H9 (cell line): ENCODE measurements at regions not wholly inside any gene's neighbourhood (a gene's known extent, or its start where the extent isn't known, plus 50 kb on each side); places are given as distances from the start of the nearest gene placed in this dataset.

ENCODE experiments used
- DNase-seq: peaks from one replicate; pipeline ENCODE4 v3.0.0-alpha.2; 2017
- H2AFZ ChIP-seq: one replicate; pipeline ENCODE4 v1.6.1; 2013; ENCODE audit warnings: mild to moderate bottlenecking, low read length, control low read depth, moderate library complexity
- H2AK5ac ChIP-seq: 2 replicates; pipeline ENCODE4 v1.6.1; 2013; ENCODE audit warnings: low read length, control low read depth, mixed read lengths; ENCODE audit not compliant: insufficient read length
- H2BK120ac ChIP-seq: one replicate; pipeline ENCODE4 v1.6.1; 2013; ENCODE audit warnings: low read depth, mild to moderate bottlenecking, low read length, control low read depth, inconsistent platforms; ENCODE audit not compliant: poor library complexity, severe bottlenecking
- H2BK12ac ChIP-seq: 2 replicates; pipeline ENCODE4 v1.6.1; 2013; ENCODE audit warnings: low read length, control low read depth, mixed read lengths, low read depth; ENCODE audit not compliant: insufficient read length
- H2BK15ac ChIP-seq: 2 replicates; pipeline ENCODE4 v1.6.1; 2013; ENCODE audit warnings: low read depth, low read length, control low read depth
- H2BK20ac ChIP-seq: one replicate; pipeline ENCODE4 v1.6.1; 2013; ENCODE audit warnings: low read depth, mild to moderate bottlenecking, low read length, control low read depth, inconsistent platforms; ENCODE audit not compliant: poor library complexity, severe bottlenecking
- H2BK5ac ChIP-seq: 2 replicates; pipeline ENCODE4 v1.6.1; 2013; ENCODE audit warnings: low read length, control low read depth, mixed read lengths; ENCODE audit not compliant: insufficient read length
- H3K14ac ChIP-seq: 2 replicates; pipeline ENCODE4 v1.6.1; 2013; ENCODE audit warnings: low read length, control low read depth; ENCODE audit not compliant: insufficient read depth
- H3K18ac ChIP-seq: 2 replicates; pipeline ENCODE4 v1.6.1; 2013; ENCODE audit warnings: low read depth, mild to moderate bottlenecking, mixed read lengths, low read length, control low read depth; ENCODE audit not compliant: insufficient read length
- H3K23ac ChIP-seq: 2 replicates; pipeline ENCODE4 v1.6.1; 2013; ENCODE audit warnings: low read length, control low read depth, mixed read lengths, low read depth; ENCODE audit not compliant: insufficient read length
- H3K23me2 ChIP-seq: 2 replicates; pipeline ENCODE4 v1.6.1; 2013; ENCODE audit warnings: low read depth, mild to moderate bottlenecking, mixed read lengths, low read length, control low read depth; ENCODE audit not compliant: insufficient read length, poor library complexity, severe bottlenecking
- H3K27ac ChIP-seq: 2 replicates; pipeline ENCODE4 v1.5.1; 2013; ENCODE audit warnings: low read length, control low read depth, mixed read lengths, low read depth; ENCODE audit not compliant: insufficient read length
- H3K27me3 ChIP-seq: 2 replicates; pipeline ENCODE4 v1.6.1; 2013; ENCODE audit warnings: low read length, control low read depth, inconsistent platforms; ENCODE audit not compliant: insufficient read depth
- H3K4ac ChIP-seq: 2 replicates; pipeline ENCODE4 v1.6.1; 2013; ENCODE audit warnings: low read depth, mild to moderate bottlenecking, control low read depth, inconsistent platforms, low read length, moderate library complexity
- H3K4me1 ChIP-seq: 2 replicates; pipeline ENCODE4 v1.6.1; 2013; ENCODE audit warnings: low read length, control low read depth, inconsistent platforms; ENCODE audit not compliant: insufficient read depth
- H3K4me2 ChIP-seq: 2 replicates; pipeline ENCODE4 v1.6.1; 2013; ENCODE audit warnings: low read length, control low read depth, mixed read lengths; ENCODE audit not compliant: insufficient read length, insufficient read depth
- H3K56ac ChIP-seq: 2 replicates; pipeline ENCODE4 v1.6.1; 2013; ENCODE audit warnings: low read depth, mild to moderate bottlenecking, mixed read lengths, low read length, control low read depth; ENCODE audit not compliant: insufficient read length
- H3K79me1 ChIP-seq: 2 replicates; pipeline ENCODE4 v1.6.1; 2013; ENCODE audit warnings: low read depth, mild to moderate bottlenecking, moderate library complexity, low read length, control low read depth, inconsistent platforms; ENCODE audit not compliant: insufficient read depth, poor library complexity, severe bottlenecking
- H3K79me2 ChIP-seq: 2 replicates; pipeline ENCODE4 v1.6.1; 2013; ENCODE audit warnings: low read length, control low read depth, inconsistent platforms; ENCODE audit not compliant: insufficient read depth
- H3K9ac ChIP-seq: 2 replicates; pipeline ENCODE4 v1.6.1; 2013; ENCODE audit warnings: low read length, control low read depth, mixed read lengths; ENCODE audit not compliant: insufficient read length; ENCODE audit errors: extremely low read depth
- H3K9me3 ChIP-seq: one replicate; pipeline ENCODE4 v1.6.1; 2013; ENCODE audit warnings: low read depth, low read length, inconsistent platforms; ENCODE audit not compliant: control insufficient read depth
- H3T11ph ChIP-seq: one replicate; pipeline ENCODE4 v1.6.1; 2013; ENCODE audit warnings: mild to moderate bottlenecking, low read length, control low read depth, inconsistent platforms
- H4K20me1 ChIP-seq: one replicate; pipeline ENCODE4 v1.6.1; 2013; ENCODE audit not compliant: control insufficient read depth, insufficient read length, insufficient read depth
- H4K5ac ChIP-seq: 2 replicates; pipeline ENCODE4 v1.6.1; 2013; ENCODE audit warnings: low read depth, mild to moderate bottlenecking, mixed read lengths, low read length, control low read depth; ENCODE audit not compliant: insufficient read length
- H4K8ac ChIP-seq: replicated peaks from 2 replicates; pipeline ENCODE4 v1.6.1; 2013; ENCODE audit warnings: low read length, control low read depth, mixed read lengths, low read depth; ENCODE audit not compliant: insufficient read length
- H4K91ac ChIP-seq: 2 replicates; pipeline ENCODE4 v1.6.1; 2013; ENCODE audit warnings: low read depth, mild to moderate bottlenecking, moderate library complexity, mixed read lengths, low read length, control low read depth; ENCODE audit not compliant: insufficient read length
- H3K27ac Mint-ChIP-seq, 3 experiments: 2 replicates in 2 of 3; 3 replicates in 1 of 3; pipeline ENCODE4 v1.8.0; 2020 to 2021; ENCODE audit warnings: mixed read lengths in 3 of 3, mild to moderate bottlenecking in 1 of 3, moderate library complexity in 1 of 3
- H3K27me3 Mint-ChIP-seq: 2 replicates; pipeline ENCODE4 v1.8.0; 2021; ENCODE audit warnings: low read depth, mild to moderate bottlenecking, moderate library complexity, mixed read lengths
- H3K36me3 Mint-ChIP-seq, 3 experiments: 2 replicates in 2 of 3; 3 replicates in 1 of 3; pipeline ENCODE4 v1.8.0; 2020 to 2021; ENCODE audit warnings: low read depth in 3 of 3, mixed read lengths in 3 of 3; ENCODE audit not compliant: insufficient read depth in 1 of 3
- H3K4me1 Mint-ChIP-seq, 2 experiments: 2 replicates each; pipeline ENCODE4 v1.8.0; 2020; ENCODE audit warnings: mixed read lengths in 2 of 2
- H3K4me3 Mint-ChIP-seq, 2 experiments: 2 replicates in 1 of 2; 3 replicates in 1 of 2; pipeline ENCODE4 v1.8.0; 2020 to 2021; ENCODE audit warnings: mild to moderate bottlenecking in 2 of 2, mixed read lengths in 2 of 2, moderate library complexity in 1 of 2
- H3K9me3 Mint-ChIP-seq, 2 experiments: 2 replicates in 1 of 2; 3 replicates in 1 of 2; pipeline ENCODE4 v1.8.0; 2020; ENCODE audit warnings: mild to moderate bottlenecking in 2 of 2, mixed read lengths in 2 of 2, moderate library complexity in 1 of 2
- WGBS: extraction: QIAGEN DNeasy Blood & Tissue Kit; methylation state at CpG from one replicate; pipeline ENCODE4 v1.1.7; 2013; ENCODE audit warnings: missing lambda C conversion rate, low lambda C conversion rate, mixed read lengths; ENCODE audit not compliant: insufficient read length; ENCODE audit errors: extremely low coverage; 5-methylcytosine and 5-hydroxymethylcytosine counted together
- TF ChIP-seq, protein P1 (sequence below): fragments of 200-600 bp; sonication (generic); conservative IDR thresholded peaks from 3 replicates; pipeline ENCODE4 v1.8.0; 2021; ENCODE audit warnings: antibody characterized with exemption, mild to moderate bottlenecking

DNA sequence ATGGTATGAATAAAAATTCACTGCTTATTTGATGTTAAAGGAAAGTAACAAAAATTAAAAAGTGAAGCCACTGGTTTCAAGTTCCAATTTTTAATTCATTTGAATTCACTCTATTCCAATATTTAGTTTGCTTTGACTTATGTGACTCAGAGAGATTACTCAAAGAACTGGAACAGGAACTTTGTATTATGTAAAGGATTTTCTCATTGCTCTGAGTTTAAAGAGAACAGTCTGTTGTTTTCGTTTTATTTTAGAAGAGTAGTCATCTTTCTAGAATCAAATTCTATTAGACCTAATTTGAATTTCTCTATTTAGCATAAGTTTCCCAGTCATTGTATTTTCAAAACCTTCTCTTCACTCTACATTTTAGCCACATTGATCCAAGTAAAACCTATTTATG is 300.1 kb upstream of the SLC8A1 start:
- no peak overlapping the region for H3K23ac ChIP-seq
- WGBS: no CpG with 5 or more reads among the region's 1 CpG

More for the DNA sequence above, 300.1 kb upstream of the SLC8A1 start:
- H2BK12ac ChIP-seq: no peak overlapping the region
- no peak overlapping the region for H4K8ac ChIP-seq
- H2AFZ ChIP-seq: no peak overlapping the region
- H3K9me3 ChIP-seq: no peaks in the 10 kb centered on the region
- no peak overlapping the region for H2BK120ac ChIP-seq
- H2BK5ac ChIP-seq: no peak overlapping the region
- no peaks in the 10 kb centered on the region for H3K27me3 ChIP-seq
- H4K20me1 ChIP-seq: no peaks in the 10 kb centered on the region
- H3K79me1 ChIP-seq: no peaks in the 10 kb centered on the region
- H2AK5ac ChIP-seq: no peak overlapping the region
- H3K27ac Mint-ChIP-seq: no peak overlapping the region
- no peak for DNase-seq
- no peaks in the 10 kb centered on the region for H3K4me1 ChIP-seq
- H2BK20ac ChIP-seq: no peak overlapping the region
- H3K9me3 Mint-ChIP-seq: no peaks in the 10 kb centered on the region
- H3K9ac ChIP-seq: no peak overlapping the region
- H3K79me2 ChIP-seq: no peaks in the 10 kb centered on the region
- H3K27me3 Mint-ChIP-seq: no peaks in the 10 kb centered on the region
- no peak overlapping the region for H3K14ac ChIP-seq
- no peak overlapping the region for H3K4me3 Mint-ChIP-seq
- H3K4me2 ChIP-seq: no peak overlapping the region
- H4K91ac ChIP-seq: no peak overlapping the region
- no peak overlapping the region for H3T11ph ChIP-seq
- no peak overlapping the region for H4K5ac ChIP-seq
- no peaks in the 10 kb centered on the region for H3K23me2 ChIP-seq
- H3K4ac ChIP-seq: no peak overlapping the region
- H3K18ac ChIP-seq: no peak overlapping the region
- no peaks in the 10 kb centered on the region for H3K36me3 Mint-ChIP-seq
- no peak overlapping the region for H3K56ac ChIP-seq
- H2BK15ac ChIP-seq: no peak overlapping the region
- TF ChIP-seq, protein P1, sequence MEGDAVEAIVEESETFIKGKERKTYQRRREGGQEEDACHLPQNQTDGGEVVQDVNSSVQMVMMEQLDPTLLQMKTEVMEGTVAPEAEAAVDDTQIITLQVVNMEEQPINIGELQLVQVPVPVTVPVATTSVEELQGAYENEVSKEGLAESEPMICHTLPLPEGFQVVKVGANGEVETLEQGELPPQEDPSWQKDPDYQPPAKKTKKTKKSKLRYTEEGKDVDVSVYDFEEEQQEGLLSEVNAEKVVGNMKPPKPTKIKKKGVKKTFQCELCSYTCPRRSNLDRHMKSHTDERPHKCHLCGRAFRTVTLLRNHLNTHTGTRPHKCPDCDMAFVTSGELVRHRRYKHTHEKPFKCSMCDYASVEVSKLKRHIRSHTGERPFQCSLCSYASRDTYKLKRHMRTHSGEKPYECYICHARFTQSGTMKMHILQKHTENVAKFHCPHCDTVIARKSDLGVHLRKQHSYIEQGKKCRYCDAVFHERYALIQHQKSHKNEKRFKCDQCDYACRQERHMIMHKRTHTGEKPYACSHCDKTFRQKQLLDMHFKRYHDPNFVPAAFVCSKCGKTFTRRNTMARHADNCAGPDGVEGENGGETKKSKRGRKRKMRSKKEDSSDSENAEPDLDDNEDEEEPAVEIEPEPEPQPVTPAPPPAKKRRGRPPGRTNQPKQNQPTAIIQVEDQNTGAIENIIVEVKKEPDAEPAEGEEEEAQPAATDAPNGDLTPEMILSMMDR: no peak
- H3K4me1 Mint-ChIP-seq: no peaks in the 10 kb centered on the region
- H3K27ac ChIP-seq: no peak overlapping the region
